Fibroblast of lung (primary cell): ENCODE measurements at regions not wholly inside any gene's neighbourhood (a gene's known extent, or its start where the extent isn't known, plus 50 kb on each side); places are given as distances from the start of the nearest gene placed in this dataset.
A peak's percentile ranks its signal among the peaks of the same experiment; 100 is the strongest.

Experiments
- DNase-seq, 2 donors: peaks; one replicate each; pipeline versions ENCODE4 v3.0.0 to v3.0.0-alpha.2; 2010; ENCODE audit warnings: low read depth in 2 of 2
- H2AFZ ChIP-seq: 2 replicates; pipeline ENCODE4 v1.5.1; 2012; ENCODE audit warnings: low read length, control low read depth, inconsistent platforms
- H3K27ac ChIP-seq: 2 replicates; pipeline ENCODE4 v1.5.1; 2011; ENCODE audit warnings: low read length, control low read depth; ENCODE audit not compliant: insufficient read depth
- H3K27me3 ChIP-seq: 2 replicates; pipeline ENCODE4 v1.5.1; 2011; ENCODE audit warnings: mild to moderate bottlenecking, low read length; ENCODE audit not compliant: control insufficient read depth, insufficient read depth
- H3K36me3 ChIP-seq: 2 replicates; pipeline ENCODE4 v1.5.1; 2011; ENCODE audit warnings: low read length; ENCODE audit not compliant: control insufficient read depth, insufficient read depth
- H3K4me1 ChIP-seq: 2 replicates; pipeline ENCODE4 v1.5.1; 2011; ENCODE audit warnings: low read length; ENCODE audit not compliant: control insufficient read depth, insufficient read depth; ENCODE audit errors: extremely low read depth
- H3K4me2 ChIP-seq: 2 replicates; pipeline ENCODE4 v1.5.1; 2011; ENCODE audit warnings: low read length, control low read depth; ENCODE audit not compliant: insufficient read depth; ENCODE audit errors: extremely low read depth
- H3K4me3 ChIP-seq, 4 experiments: fragments of 200-600 bp in 1 of 4; sonication (generic) in 1 of 4; replicated peaks in 1 of 4; 2 replicates each; pipeline ENCODE4 v1.5.1; 2011 to 2016; ENCODE audit warnings: low read length in 4 of 4, low read depth in 3 of 4, mild to moderate bottlenecking in 3 of 4, control low read depth in 2 of 4, inconsistent platforms in 1 of 4, mixed read lengths in 1 of 4; ENCODE audit not compliant: insufficient read depth in 1 of 4; ENCODE audit errors: control extremely low read depth in 1 of 4
- H3K79me2 ChIP-seq: 2 replicates; pipeline ENCODE4 v1.5.1; 2012; ENCODE audit warnings: mild to moderate bottlenecking, low read length, inconsistent platforms; ENCODE audit not compliant: control insufficient read depth, insufficient read depth
- H3K9ac ChIP-seq: 2 replicates; pipeline ENCODE4 v1.5.1; 2011; ENCODE audit warnings: mild to moderate bottlenecking, low read length, control low read depth; ENCODE audit not compliant: insufficient read depth
- H3K9me3 ChIP-seq: 2 replicates; pipeline ENCODE4 v1.5.1; 2012; ENCODE audit warnings: low read depth, low read length; ENCODE audit not compliant: control insufficient read depth, insufficient read depth
- H4K20me1 ChIP-seq: 2 replicates; pipeline ENCODE4 v1.5.1; 2011; ENCODE audit warnings: low read length; ENCODE audit not compliant: control insufficient read depth, insufficient read depth; ENCODE audit errors: extremely low read depth
- CTCF ChIP-seq, 2 donors: IDR thresholded peaks in 1 of 2; conservative IDR thresholded peaks in 1 of 2; 1 replicate in 1 of 2; 2 replicates in 1 of 2; pipeline ENCODE4 v1.5.1; 2011 to 2012; ENCODE audit warnings: low read length in 2 of 2, control low read depth in 1 of 2, inconsistent platforms in 1 of 2, low read depth in 1 of 2, mild to moderate bottlenecking in 1 of 2
- EZH2 ChIP-seq: IDR thresholded peaks from 2 replicates; pipeline ENCODE4 v1.5.1; 2012; ENCODE audit warnings: low read length, control low read depth, mild to moderate bottlenecking; ENCODE audit errors: missing control alignments

- Histone ChIP-seq H2AFZ (no peak overlapping the region), H3K4me2 (peak overlapping the region; percentile 32), H3K9me3 (no peaks in the 10 kb centered on the region)
These were observed 129.0 kb downstream of the ASCL4 start for GRCh38 chr12:107903341-107904061.

GRCh38 chr12:107906707-107907106 is 132.2 kb downstream of the ASCL4 start:
- Histone ChIP-seq H2AFZ (no peak overlapping the region), H3K79me2 (no peaks in the 10 kb centered on the region), H3K4me3 (no peak overlapping the region), H3K36me3 (no peaks in the 10 kb centered on the region), H3K9me3 (no peaks in the 10 kb centered on the region), H3K9ac (no peak overlapping the region), H3K4me2 (no peak overlapping the region), H4K20me1 (no peaks in the 10 kb centered on the region), H3K27me3 (no peaks in the 10 kb centered on the region), H3K4me1 (no peaks in the 10 kb centered on the region), H3K27ac (no peak overlapping the region)
- DNase-seq: no peak
- TF ChIP-seq EZH2: no peak
- TF ChIP-seq CTCF (conservative IDR thresholded peaks at IDR 0.05 in 1 of 2, IDR thresholded peaks at IDR 0.05 in 1 of 2; ENCODE audit: low read depth in 1 of 2, low read length in 2 of 2): no peak

More at GRCh38 chr12:107903341-107904061, 129.0 kb downstream of the ASCL4 start:
- TF ChIP-seq EZH2: no peak
- TF ChIP-seq CTCF (conservative IDR thresholded peaks at IDR 0.05 in 1 of 2, IDR thresholded peaks at IDR 0.05 in 1 of 2; ENCODE audit: low read depth in 1 of 2, low read length in 2 of 2): no peak
- H3K4me3 ChIP-seq: peak overlapping the region in 2 of 4 experiments; percentile 12 to 27
- peak in 1 of 2 donors; percentile 19 for DNase-seq
- H4K20me1 ChIP-seq: no peaks in the 10 kb centered on the region
- H3K36me3 ChIP-seq: no peaks in the 10 kb centered on the region
- no peak overlapping the region for H3K9ac ChIP-seq
- no peaks in the 10 kb centered on the region for H3K4me1 ChIP-seq
- no peaks in the 10 kb centered on the region for H3K27me3 ChIP-seq
- H3K27ac ChIP-seq: no peak overlapping the region
- no peaks in the 10 kb centered on the region for H3K79me2 ChIP-seq

- Histone ChIP-seq H3K9ac (no peak overlapping the region), H3K27ac (no peak overlapping the region), H3K4me1 (no peaks in the 10 kb centered on the region), H2AFZ (no peak overlapping the region), H3K9me3 (no peaks in the 10 kb centered on the region), H3K36me3 (no peaks in the 10 kb centered on the region), H3K4me2 (no peak overlapping the region), H4K20me1 (no peaks in the 10 kb centered on the region), H3K4me3 (no peak overlapping the region), H3K27me3 (no peaks in the 10 kb centered on the region), H3K79me2 (no peaks in the 10 kb centered on the region)
- DNase-seq: peak in 1 of 2 donors; percentile 4
- TF ChIP-seq EZH2: no peak
- peak; percentile 26 to 32 for TF ChIP-seq CTCF (conservative IDR thresholded peaks at IDR 0.05 in 1 of 2, IDR thresholded peaks at IDR 0.05 in 1 of 2; ENCODE audit: low read depth in 1 of 2, low read length in 2 of 2)
These were observed 138.0 kb downstream of the ASCL4 start for GRCh38 chr12:107912421-107913004.
